Lower leg skin (tissue), 4 donors: ENCODE measurements at regions not wholly inside any gene's neighbourhood (a gene's known extent, or its start where the extent isn't known, plus 50 kb on each side); places are given as distances from the start of the nearest gene placed in this dataset.

Source experiments
- DNase-seq, 2 donors: peaks; one replicate each; pipeline ENCODE4 v3.0.0-alpha.2; 2019; ENCODE audit warnings: low spot score in 2 of 2
- H3K4me3 ChIP-seq: fragments of 200-600 bp; sonication (generic); 2 replicates; pipeline ENCODE4 v1.5.1; 2017; ENCODE audit warnings: mild to moderate bottlenecking, low read depth; ENCODE audit not compliant: poor library complexity, severe bottlenecking
- CTCF ChIP-seq, 3 donors: fragments of 450-650 bp; IDR thresholded peaks; one replicate each; pipeline ENCODE4 v1.5.1; 2016; ENCODE audit warnings: antibody characterized with exemption in 3 of 3, mild to moderate bottlenecking in 3 of 3, moderate library complexity in 2 of 3
- POLR2A ChIP-seq, 2 donors: fragments of 450-650 bp; IDR thresholded peaks; one replicate each; pipeline ENCODE4 v1.6.1; 2016 to 2017; ENCODE audit warnings: antibody characterized with exemption in 2 of 2, mild to moderate bottlenecking in 1 of 2, moderate library complexity in 1 of 2
- WGBS, 2 donors: methylation state at CpG; one replicate each; pipeline ENCODE4 v1.1.5; 2018; 5-methylcytosine and 5-hydroxymethylcytosine counted together
- intact Hi-C: fragments of 100-400 bp; cut with DNase I; formaldehyde crosslinking; loops from one replicate; pipeline ENCODE4 v1.15.0; 2023; ENCODE audit warnings: low total_unique reads

- TF ChIP-seq CTCF (IDR thresholded peaks at IDR 0.05) (no peak), POLR2A (IDR thresholded peaks at IDR 0.05) (no peak)
- H3K4me3 ChIP-seq = no peak overlapping the region
- no peak for DNase-seq
- 82 to 94% methylated on average over 2 of the region's 2 CpGs for WGBS, 2 donors
- intact Hi-C loops = loop anchor here (10.0 kb wide), 1 partner anchor 538 kb away; no protein-coding TSS in a partner anchor
Observed at GRCh38 chr3:159802864-159803263, 185.8 kb upstream of the IL12A start.

- WGBS, 2 donors = 85 to 88% methylated on average over 3 of the region's 3 CpGs
- intact Hi-C loops = loop anchor here (10.0 kb wide), 1 partner anchor 539 kb away; no protein-coding TSS in a partner anchor
- DNase-seq = no peak
- no peak overlapping the region for H3K4me3 ChIP-seq
- no peak for TF ChIP-seq POLR2A (IDR thresholded peaks at IDR 0.05)
- no peak for TF ChIP-seq CTCF (IDR thresholded peaks at IDR 0.05)
Observed at GRCh38 chr3:159803459-159803858, 185.2 kb upstream of the IL12A start.

GRCh38 chr3:159804726-159805410 is 183.8 kb upstream of the IL12A start:
- peak in 1 of 2 donors; percentile 56 for DNase-seq
- intact Hi-C loops = loop anchor here (10.0 kb wide), 1 partner anchor 540 kb away; no protein-coding TSS in a partner anchor
- 32 to 39% methylated on average over 5 of the region's 5 CpGs for WGBS, 2 donors
- peak in 1 of 3 donors; percentile 63 for TF ChIP-seq CTCF (IDR thresholded peaks at IDR 0.05)
- no peak for TF ChIP-seq POLR2A (IDR thresholded peaks at IDR 0.05)
- H3K4me3 ChIP-seq = no peak overlapping the region

- TF ChIP-seq CTCF (IDR thresholded peaks at IDR 0.05) = no peak
- TF ChIP-seq POLR2A (IDR thresholded peaks at IDR 0.05) = no peak
- DNase-seq = no peak
- WGBS, 2 donors = 93 to 95% methylated on average over 1 of the region's 1 CpG
- no peak overlapping the region for H3K4me3 ChIP-seq
- intact Hi-C loops = loop anchor here (10.0 kb wide), 1 partner anchor 541 kb away; no protein-coding TSS in a partner anchor
Observed at GRCh38 chr3:159805411-159805772, 183.2 kb upstream of the IL12A start.

GRCh38 chr3:159806412-159806811 is 182.2 kb upstream of the IL12A start:
- peak in 1 of 2 donors; percentile 31 for DNase-seq
- no peak for TF ChIP-seq POLR2A (IDR thresholded peaks at IDR 0.05)
- TF ChIP-seq CTCF (IDR thresholded peaks at IDR 0.05) = no peak
- H3K4me3 ChIP-seq = no peak overlapping the region
- intact Hi-C loops = loop anchor here (10.0 kb wide), 1 partner anchor 542 kb away; no protein-coding TSS in a partner anchor
- 50 to 60% methylated on average over 5 of the region's 5 CpGs for WGBS, 2 donors
